GM12878 (cell line): ENCODE measurements at regions not wholly inside any gene's neighbourhood (a gene's known extent, or its start where the extent isn't known, plus 50 kb on each side); places are given as distances from the start of the nearest gene placed in this dataset.

Experiments
- ATAC-seq: fragments of 200-7000 bp; cut with Tn5 transposase; 3 replicates; pipeline ENCODE4 v1.9.1; 2020; ENCODE audit warnings: mild to moderate bottlenecking, moderate library complexity
- BruUV-seq: library from RNA; stranded (reverse); fragments of 400-500 nt; replicated peaks from 2 replicates; lab custom pipeline; 2021; lab: Mats Ljungman, UMichigan
- CTCF ChIA-PET: fragments of 300-600 bp; sonication (Branson Sonifier 250); formaldehyde crosslinking; extraction: SDS; loops from one replicate; lab custom pipeline; 2021; ENCODE audit warnings: inconsistent platforms; lab: Yijun Ruan, JAX
- POLR2A ChIA-PET: fragments of 350-600 bp; formaldehyde crosslinking; extraction: SDS; loops from one replicate; lab custom pipeline; 2021; ENCODE audit warnings: inconsistent platforms; lab: Charles Lee
- RAD21 ChIA-PET: fragments of 300-600 bp; sonication (Branson Sonifier 250); formaldehyde crosslinking; loops from one replicate; lab custom pipeline; 2023; ENCODE audit warnings: antibody characterized with exemption; ENCODE audit not compliant: unreplicated experiment; lab: Charles Lee
- SMC1A ChIA-PET: fragments of 300-600 bp; sonication (Branson Sonifier 250); formaldehyde crosslinking; loops from one replicate; lab custom pipeline; 2023; ENCODE audit not compliant: unreplicated experiment, uncharacterized antibody; lab: Charles Lee
- DNase-seq: peaks from one replicate; pipeline ENCODE4 v3.0.0-alpha.2; 2011; ENCODE audit warnings: low read depth, low spot score
- FAIRE-seq: peaks from 3 replicates; lab custom pipeline; 2011; peaks lifted over from hg19 to GRCh38; lab: Jason Lieb, UNC
- H2AFZ ChIP-seq: 2 replicates; pipeline ENCODE4 v1.6.0; 2011; ENCODE audit warnings: low read depth, low read length, control low read depth; ENCODE audit not compliant: control insufficient read depth
- H3K27ac ChIP-seq: 2 replicates; pipeline ENCODE4 v1.5.1; 2011; ENCODE audit warnings: control low read depth; ENCODE audit not compliant: control insufficient read depth, insufficient read depth
- H3K27me3 ChIP-seq, 2 experiments: replicated peaks in 1 of 2; 2 replicates each; pipeline versions ENCODE4 v1.6.0 to v1.6.1; 2011; ENCODE audit warnings: low read length in 1 of 2; ENCODE audit not compliant: control insufficient read depth in 2 of 2, insufficient read depth in 2 of 2
- H3K36me3 ChIP-seq, 2 experiments: 2 replicates each; pipeline ENCODE4 v1.5.1; 2011; ENCODE audit warnings: low read length in 1 of 2; ENCODE audit not compliant: control insufficient read depth in 2 of 2, insufficient read depth in 2 of 2
- H3K4me1 ChIP-seq: 2 replicates; pipeline ENCODE4 v1.6.1; 2011; ENCODE audit warnings: mild to moderate bottlenecking, low read length, moderate library complexity, mixed read lengths; ENCODE audit not compliant: control insufficient read depth, insufficient read depth
- H3K4me2 ChIP-seq: 2 replicates; pipeline ENCODE4 v1.6.0; 2011; ENCODE audit warnings: control low read depth; ENCODE audit not compliant: control insufficient read depth, insufficient read depth
- H3K4me3 ChIP-seq: fragments of 200-600 bp; sonication (generic); 2 replicates; pipeline ENCODE4 v1.5.1; 2016
- H3K79me2 ChIP-seq: 2 replicates; pipeline ENCODE4 v1.6.0; 2011; ENCODE audit warnings: low read length; ENCODE audit not compliant: control insufficient read depth, insufficient read depth
- H3K9ac ChIP-seq: 2 replicates; pipeline ENCODE4 v1.8.0; 2011; ENCODE audit warnings: low read length, control low read depth, mixed read lengths; ENCODE audit not compliant: control insufficient read depth, insufficient read depth
- H3K9me3 ChIP-seq: replicated peaks from 3 replicates; pipeline ENCODE4 v1.5.1; 2011; ENCODE audit warnings: mild to moderate bottlenecking, low read length; ENCODE audit not compliant: control insufficient read depth, insufficient read depth
- H4K20me1 ChIP-seq: 2 replicates; pipeline ENCODE4 v1.6.0; 2011; ENCODE audit not compliant: control insufficient read depth, insufficient read depth
- CHD2 ChIP-seq: IDR thresholded peaks from 2 replicates; pipeline ENCODE4 v1.6.1; 2011; ENCODE audit warnings: low read depth, low read length, improper control_type of control experiment, borderline replicate concordance
- FOXK2 ChIP-seq: fragments of 450-650 bp; IDR thresholded peaks from 2 replicates; pipeline ENCODE4 v1.6.1; 2017; ENCODE audit warnings: mild to moderate bottlenecking, moderate library complexity
- HDAC2 ChIP-seq: fragments of 200-600 bp; sonication (generic); IDR thresholded peaks from 2 replicates; pipeline ENCODE4 v1.6.1; 2017
- MTA2 ChIP-seq: fragments of 450-650 bp; IDR thresholded peaks from 2 replicates; pipeline ENCODE4 v1.6.1; 2016; ENCODE audit warnings: low read depth, mild to moderate bottlenecking, moderate library complexity
- NBN ChIP-seq: fragments of 450-650 bp; IDR thresholded peaks from 2 replicates; pipeline ENCODE4 v1.6.1; 2016
- NFYB ChIP-seq: IDR thresholded peaks from 2 replicates; pipeline ENCODE4 v1.6.1; 2011; ENCODE audit warnings: low read depth, mild to moderate bottlenecking, low read length, improper control_type of control experiment, moderate library complexity; ENCODE audit not compliant: insufficient read depth
- NR2C1 ChIP-seq: fragments of 450-650 bp; IDR thresholded peaks from 2 replicates; pipeline ENCODE4 v1.6.1; 2017; ENCODE audit warnings: antibody characterized with exemption, mild to moderate bottlenecking, moderate library complexity
- RAD21 ChIP-seq: IDR thresholded peaks from 2 replicates; pipeline ENCODE4 v1.6.1; 2011; ENCODE audit warnings: mild to moderate bottlenecking, low read depth, low read length, moderate library complexity; ENCODE audit not compliant: insufficient read depth
- SIN3A ChIP-seq: IDR thresholded peaks from 2 replicates; pipeline ENCODE4 v1.6.1; 2012; ENCODE audit warnings: low read depth, low read length, improper control_type of control experiment
- SIX5 ChIP-seq: IDR thresholded peaks from 2 replicates; pipeline ENCODE4 v1.6.1; 2011; ENCODE audit warnings: mild to moderate bottlenecking, low read depth, low read length, moderate library complexity; ENCODE audit not compliant: severe bottlenecking
- SMAD5 ChIP-seq: IDR thresholded peaks from 2 replicates; pipeline ENCODE4 v1.6.1; 2016; ENCODE audit warnings: antibody characterized with exemption, low read depth
- SMC3 ChIP-seq: IDR thresholded peaks from 2 replicates; pipeline ENCODE4 v1.6.1; 2011; ENCODE audit warnings: low read length, improper control_type of control experiment, borderline replicate concordance
- SPI1 ChIP-seq: IDR thresholded peaks from 2 replicates; pipeline ENCODE4 v1.6.1; 2011; ENCODE audit warnings: low read depth, mild to moderate bottlenecking, low read length, moderate library complexity, borderline replicate concordance; ENCODE audit not compliant: insufficient read depth
- SUZ12 ChIP-seq: fragments of 200-600 bp; sonication (generic); IDR thresholded peaks from one replicate; pipeline ENCODE4 v1.6.1; 2018; ENCODE audit warnings: antibody characterized with exemption, mild to moderate bottlenecking; ENCODE audit not compliant: unreplicated experiment
- TBL1XR1 ChIP-seq: IDR thresholded peaks from 2 replicates; pipeline ENCODE4 v1.6.1; 2012; ENCODE audit warnings: low read depth, low read length, improper control_type of control experiment
- YY1 ChIP-seq: IDR thresholded peaks from 2 replicates; pipeline ENCODE4 v1.6.1; 2011; ENCODE audit warnings: low read depth, mild to moderate bottlenecking, low read length
- ZBTB40 ChIP-seq: fragments of 450-650 bp; IDR thresholded peaks from 2 replicates; pipeline ENCODE4 v1.6.1; 2016; ENCODE audit warnings: mild to moderate bottlenecking, moderate library complexity, borderline replicate concordance
- ZNF622 ChIP-seq: fragments of 450-650 bp; IDR thresholded peaks from 2 replicates; pipeline ENCODE4 v1.6.1; 2017; ENCODE audit warnings: mild to moderate bottlenecking, inconsistent platforms
- WGBS: methylation state at CpG from one replicate; pipeline ENCODE4 v1.1.6; 2016; ENCODE audit warnings: low lambda C conversion rate; ENCODE audit not compliant: insufficient replicate concordance, insufficient coverage; ENCODE audit errors: missing lambda C conversion rate; 5-methylcytosine and 5-hydroxymethylcytosine counted together
- in situ Hi-C: fragments of 300-500 bp; cut with MboI; formaldehyde crosslinking; loops from 9 replicates; pipeline ENCODE4 v1.14.3; 2018; ENCODE audit warnings: mixed read lengths
- intact Hi-C: fragments of 100-400 bp; cut with micrococcal nuclease; formaldehyde crosslinking; loops from one replicate; pipeline ENCODE4 v1.14.2; 2022; ENCODE audit not compliant: unreplicated experiment
- TF ChIP-seq, protein P1 (sequence below): fragments of 450-650 bp; IDR thresholded peaks from 2 replicates; pipeline ENCODE4 v1.6.1; 2017; ENCODE audit warnings: mild to moderate bottlenecking, low read depth, inconsistent platforms; ENCODE audit not compliant: poor library complexity, severe bottlenecking
- TF ChIP-seq, protein P2 (sequence below): IDR thresholded peaks from 2 replicates; pipeline ENCODE4 v1.6.1; 2012; ENCODE audit warnings: low read length, inconsistent platforms

DNA sequence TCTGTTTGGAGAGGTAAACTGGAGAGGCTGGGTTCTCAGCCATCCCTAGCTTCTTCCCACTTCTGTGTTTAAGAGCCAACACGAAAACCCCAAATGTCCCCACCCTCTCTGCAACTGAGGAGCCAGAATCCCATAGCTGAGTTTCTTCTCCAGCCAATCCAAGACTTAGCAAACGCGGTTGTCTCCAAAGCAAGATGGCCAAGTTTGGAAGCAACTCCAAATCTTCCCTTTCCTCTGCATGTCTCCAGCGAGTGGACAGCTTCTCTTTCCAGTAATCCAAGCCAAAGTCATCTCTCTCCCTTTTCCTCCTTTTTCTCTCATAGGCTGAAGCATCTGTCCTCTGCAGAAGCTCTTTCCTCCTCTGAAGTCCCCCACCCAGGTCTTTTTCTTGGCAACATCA, 539.2 kb downstream of the MIAT start:
- ChIA-PET POLR2A (no interaction called here), CTCF (no interaction called here), SMC1A (interaction anchor here (0.6 to 1.0 kb wide), 2 partner anchors 33 to 937 kb away, joined by 3 read pairs; no protein-coding TSS in a partner anchor), RAD21 (no interaction called here)
- BruUV-seq: no TSS peak
- no peaks in the 10 kb centered on the region for H3K4me1 ChIP-seq
- WGBS: 16% methylated on average over 4 of the region's 4 CpGs
- no peak overlapping the region for H3K4me2 ChIP-seq
- no peak overlapping the region for H3K4me3 ChIP-seq
- no peak for DNase-seq
- no peak overlapping the region for H2AFZ ChIP-seq
- H3K9ac ChIP-seq: no peak overlapping the region
- no peak for FAIRE-seq
- H3K27me3 ChIP-seq: no peaks in the 10 kb centered on the region
- TF ChIP-seq SIN3A: no peak
- no peak for TF ChIP-seq RAD21
- TF ChIP-seq ZNF622: no peak
- TF ChIP-seq SMC3: no peak
- TF ChIP-seq, protein P1, sequence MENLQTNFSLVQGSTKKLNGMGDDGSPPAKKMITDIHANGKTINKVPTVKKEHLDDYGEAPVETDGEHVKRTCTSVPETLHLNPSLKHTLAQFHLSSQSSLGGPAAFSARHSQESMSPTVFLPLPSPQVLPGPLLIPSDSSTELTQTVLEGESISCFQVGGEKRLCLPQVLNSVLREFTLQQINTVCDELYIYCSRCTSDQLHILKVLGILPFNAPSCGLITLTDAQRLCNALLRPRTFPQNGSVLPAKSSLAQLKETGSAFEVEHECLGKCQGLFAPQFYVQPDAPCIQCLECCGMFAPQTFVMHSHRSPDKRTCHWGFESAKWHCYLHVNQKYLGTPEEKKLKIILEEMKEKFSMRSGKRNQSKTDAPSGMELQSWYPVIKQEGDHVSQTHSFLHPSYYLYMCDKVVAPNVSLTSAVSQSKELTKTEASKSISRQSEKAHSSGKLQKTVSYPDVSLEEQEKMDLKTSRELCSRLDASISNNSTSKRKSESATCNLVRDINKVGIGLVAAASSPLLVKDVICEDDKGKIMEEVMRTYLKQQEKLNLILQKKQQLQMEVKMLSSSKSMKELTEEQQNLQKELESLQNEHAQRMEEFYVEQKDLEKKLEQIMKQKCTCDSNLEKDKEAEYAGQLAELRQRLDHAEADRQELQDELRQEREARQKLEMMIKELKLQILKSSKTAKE: no peak
- no peak for TF ChIP-seq NFYB
- no peak for TF ChIP-seq SPI1
- no peak for TF ChIP-seq YY1
- TF ChIP-seq, protein P2, sequence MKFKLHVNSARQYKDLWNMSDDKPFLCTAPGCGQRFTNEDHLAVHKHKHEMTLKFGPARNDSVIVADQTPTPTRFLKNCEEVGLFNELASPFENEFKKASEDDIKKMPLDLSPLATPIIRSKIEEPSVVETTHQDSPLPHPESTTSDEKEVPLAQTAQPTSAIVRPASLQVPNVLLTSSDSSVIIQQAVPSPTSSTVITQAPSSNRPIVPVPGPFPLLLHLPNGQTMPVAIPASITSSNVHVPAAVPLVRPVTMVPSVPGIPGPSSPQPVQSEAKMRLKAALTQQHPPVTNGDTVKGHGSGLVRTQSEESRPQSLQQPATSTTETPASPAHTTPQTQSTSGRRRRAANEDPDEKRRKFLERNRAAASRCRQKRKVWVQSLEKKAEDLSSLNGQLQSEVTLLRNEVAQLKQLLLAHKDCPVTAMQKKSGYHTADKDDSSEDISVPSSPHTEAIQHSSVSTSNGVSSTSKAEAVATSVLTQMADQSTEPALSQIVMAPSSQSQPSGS: no peak
- TF ChIP-seq NR2C1: no peak
- TF ChIP-seq SUZ12: no peak
- no peak for TF ChIP-seq MTA2
- no peak for TF ChIP-seq SIX5
- no peak for TF ChIP-seq CHD2
- TF ChIP-seq HDAC2: no peak
- no peak for TF ChIP-seq TBL1XR1
- no peak for TF ChIP-seq ZBTB40
- TF ChIP-seq FOXK2: no peak
- no peak for TF ChIP-seq NBN
- TF ChIP-seq SMAD5: no peak
- in situ Hi-C loops (no loop called here), intact Hi-C loops (no loop called here)
- H4K20me1 ChIP-seq: no peaks in the 10 kb centered on the region
- no peak overlapping the region for H3K27ac ChIP-seq
- H3K79me2 ChIP-seq: no peaks in the 10 kb centered on the region
- no peaks in the 10 kb centered on the region for H3K36me3 ChIP-seq
- H3K9me3 ChIP-seq: no peaks in the 10 kb centered on the region; the same call in 2 of the 3 replicates
- no peak for ATAC-seq
